ENCODE measurements at regions not wholly inside any gene's neighbourhood (a gene's known extent, or its start where the extent isn't known, plus 50 kb on each side); places are given as distances from the start of the nearest gene placed in this dataset.

DNA sequence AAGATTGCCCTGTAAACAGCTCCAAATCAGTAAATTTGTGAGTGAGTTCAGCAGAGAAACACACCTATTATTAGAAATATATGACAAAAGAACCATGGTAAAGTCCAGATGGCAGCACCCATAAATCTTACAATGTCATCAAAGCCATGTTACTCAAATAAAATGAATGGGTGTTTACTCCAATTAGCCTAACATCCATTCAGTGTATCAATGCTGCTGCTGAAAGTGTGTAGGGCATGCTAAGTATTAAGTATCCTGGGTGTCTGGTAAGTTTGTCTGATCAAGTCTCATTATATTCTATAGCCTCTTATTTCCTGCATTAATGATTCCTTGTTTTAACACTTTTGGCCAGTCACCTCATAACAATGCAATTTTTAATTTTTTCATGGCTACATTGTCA, 185.5 kb upstream of the STEAP4 start:
- H3K4me1 Mint-ChIP-seq: no peaks in the 10 kb centered on the region
- H3K27me3 Mint-ChIP-seq: peaks cover 5% of the 10 kb centered on the region
- ATAC-seq: no peak
- H3K4me3 Mint-ChIP-seq: no peak overlapping the region
- no peak overlapping the region for H3K27ac Mint-ChIP-seq
- H3K9me3 Mint-ChIP-seq: peaks cover 0 to 5% of the 10 kb centered on the region in 2 donors
- no peak for DNase-seq

DNA sequence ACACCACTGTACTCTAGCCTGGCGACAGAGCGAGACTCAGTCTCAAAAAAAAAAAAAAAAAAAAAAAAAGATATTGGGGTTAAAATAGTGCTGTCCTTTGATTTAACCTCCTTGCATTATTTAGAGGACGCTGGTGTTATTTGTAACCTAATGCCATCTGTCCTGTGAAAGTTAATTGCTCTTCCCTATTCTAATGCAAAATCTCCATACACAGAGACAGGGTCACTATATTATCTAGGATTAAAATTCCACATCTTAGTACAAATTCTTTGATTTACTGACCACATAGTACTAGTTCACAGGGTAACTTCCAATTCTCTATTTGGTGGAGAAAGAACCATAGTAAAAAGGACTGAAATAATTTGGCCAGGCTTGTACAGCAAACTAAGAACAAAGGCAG, 184.2 kb upstream of the STEAP4 start:
- H3K4me3 Mint-ChIP-seq: no peak overlapping the region
- H3K4me1 Mint-ChIP-seq: no peaks in the 10 kb centered on the region
- peaks cover 5% of the 10 kb centered on the region for H3K27me3 Mint-ChIP-seq
- ATAC-seq (no peak), DNase-seq (no peak)
- no peak overlapping the region for H3K27ac Mint-ChIP-seq
- H3K9me3 Mint-ChIP-seq: peaks cover 0 to 5% of the 10 kb centered on the region in 2 donors

DNA sequence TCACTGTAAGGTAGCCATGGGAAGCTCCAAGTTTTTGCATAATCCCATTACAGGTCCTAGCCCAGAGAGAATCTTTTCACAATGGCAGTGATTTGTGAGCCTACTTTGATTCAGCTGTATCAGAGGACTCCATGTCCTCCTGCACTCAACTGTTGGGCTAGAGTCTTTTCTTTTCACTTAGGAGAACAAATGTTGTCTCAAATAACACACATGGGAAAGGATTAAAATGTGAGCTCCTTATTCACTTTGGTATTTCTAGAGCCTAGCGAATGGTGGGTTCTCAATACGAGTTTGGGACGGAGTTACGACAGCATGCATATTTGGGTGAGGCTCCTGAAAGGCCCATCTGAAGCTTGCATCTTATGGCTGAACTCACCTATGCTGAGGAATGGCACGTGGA, 183.5 kb upstream of the STEAP4 start:
- H3K27ac Mint-ChIP-seq: no peak overlapping the region
- ATAC-seq: no peak
- H3K9me3 Mint-ChIP-seq: peaks cover 0 to 5% of the 10 kb centered on the region in 2 donors
- no peak for DNase-seq
- H3K4me1 Mint-ChIP-seq: no peaks in the 10 kb centered on the region
- no peak overlapping the region for H3K4me3 Mint-ChIP-seq
- H3K27me3 Mint-ChIP-seq: peaks cover 5% of the 10 kb centered on the region

DNA sequence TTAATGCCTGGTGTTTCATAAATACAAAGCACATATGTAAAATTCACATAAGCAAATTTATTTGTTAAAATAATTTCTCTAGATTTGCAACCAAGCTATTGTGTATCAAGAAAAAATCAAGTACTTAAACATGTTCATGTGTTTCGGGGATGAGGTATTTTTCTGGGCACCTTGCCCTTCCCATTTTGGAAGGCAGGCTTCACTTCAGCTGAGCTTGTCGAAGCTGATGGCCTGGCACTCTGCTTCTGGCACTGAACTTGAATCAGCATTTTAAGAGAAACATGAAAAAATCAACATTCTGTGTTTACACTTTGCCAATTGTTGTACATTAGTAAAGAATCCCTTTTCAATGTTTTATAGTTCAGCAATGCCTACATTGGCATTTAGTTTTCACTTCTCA, 179.1 kb upstream of the STEAP4 start:
- Mint-ChIP-seq H3K27me3 (peaks cover 5% of the 10 kb centered on the region), H3K27ac (no peak overlapping the region), H3K9me3 (peaks cover 0 to 5% of the 10 kb centered on the region in 2 donors), H3K4me3 (no peak overlapping the region), H3K4me1 (no peaks in the 10 kb centered on the region)
- no peak for ATAC-seq
- DNase-seq: no peak

DNA sequence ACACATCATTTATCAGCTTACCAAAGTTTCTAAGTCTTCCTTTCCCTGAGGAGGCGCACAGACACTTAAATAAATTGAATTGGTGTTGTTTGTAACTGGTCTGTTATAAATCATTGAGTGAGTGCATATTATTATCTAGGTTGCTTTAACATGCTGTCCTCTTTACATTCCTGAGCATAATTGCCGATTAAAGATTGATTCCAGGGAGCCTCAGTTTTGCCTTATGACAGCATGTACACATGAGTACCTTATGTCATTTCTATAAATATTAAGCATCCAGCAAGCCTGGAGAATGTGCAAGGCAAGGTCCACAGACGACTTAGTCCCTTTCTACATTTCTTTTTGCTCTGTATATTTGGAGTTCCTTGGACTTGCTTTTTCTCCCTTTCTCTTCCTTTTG, 177.9 kb upstream of the STEAP4 start:
- Mint-ChIP-seq H3K9me3 (peaks cover 0 to 5% of the 10 kb centered on the region in 2 donors), H3K4me3 (no peak overlapping the region), H3K27me3 (peaks cover 5% of the 10 kb centered on the region), H3K4me1 (no peaks in the 10 kb centered on the region), H3K27ac (no peak overlapping the region)
- no peak for DNase-seq
- no peak for ATAC-seq

DNA sequence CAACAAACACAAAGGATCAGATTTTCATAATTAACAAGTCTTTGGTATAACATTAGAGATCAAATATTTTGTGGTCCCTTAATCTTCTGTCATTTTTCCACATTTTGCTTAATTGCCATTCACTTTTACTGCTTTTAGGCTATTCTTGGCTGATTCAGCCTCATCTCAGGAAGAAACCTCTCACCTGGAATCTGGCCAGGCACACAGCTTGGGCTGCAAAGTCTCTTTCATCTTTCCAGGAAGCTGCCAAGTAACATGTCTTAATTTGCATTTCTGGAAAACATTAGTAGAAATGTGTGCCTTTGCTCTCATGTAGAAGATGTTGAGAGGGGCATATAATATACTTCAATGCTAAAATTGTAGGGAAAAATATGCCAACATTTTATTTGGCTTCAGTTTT, 174.2 kb upstream of the STEAP4 start:
- no peak for DNase-seq
- Mint-ChIP-seq H3K9me3 (no peaks in the 10 kb centered on the region), H3K27ac (no peak overlapping the region), H3K27me3 (no peaks in the 10 kb centered on the region), H3K4me3 (no peak overlapping the region), H3K4me1 (no peaks in the 10 kb centered on the region)
- no peak for ATAC-seq

DNA sequence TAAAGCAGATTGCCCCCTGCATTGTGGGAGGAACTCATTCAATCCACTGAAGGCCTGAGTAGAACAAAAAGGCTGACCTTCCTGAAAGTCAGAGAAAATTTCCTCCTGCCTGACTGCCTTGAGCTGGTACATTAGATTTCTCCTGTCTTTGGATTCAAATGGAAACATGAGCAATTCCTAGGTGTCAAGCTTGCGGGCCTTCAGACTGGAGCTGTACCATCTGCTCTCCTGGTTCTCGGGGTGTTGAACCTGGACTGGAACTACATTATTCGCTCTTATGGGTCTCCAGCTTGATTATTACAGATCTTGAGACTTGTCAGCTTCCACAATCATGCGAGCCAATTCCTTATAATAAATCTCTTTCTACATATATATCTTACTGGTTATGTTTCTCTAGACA, 173.6 kb upstream of the STEAP4 start:
- H3K4me1 Mint-ChIP-seq: no peaks in the 10 kb centered on the region
- no peak overlapping the region for H3K27ac Mint-ChIP-seq
- H3K9me3 Mint-ChIP-seq: no peaks in the 10 kb centered on the region
- H3K27me3 Mint-ChIP-seq: no peaks in the 10 kb centered on the region
- ATAC-seq: no peak
- H3K4me3 Mint-ChIP-seq: no peak overlapping the region
- no peak for DNase-seq

DNA sequence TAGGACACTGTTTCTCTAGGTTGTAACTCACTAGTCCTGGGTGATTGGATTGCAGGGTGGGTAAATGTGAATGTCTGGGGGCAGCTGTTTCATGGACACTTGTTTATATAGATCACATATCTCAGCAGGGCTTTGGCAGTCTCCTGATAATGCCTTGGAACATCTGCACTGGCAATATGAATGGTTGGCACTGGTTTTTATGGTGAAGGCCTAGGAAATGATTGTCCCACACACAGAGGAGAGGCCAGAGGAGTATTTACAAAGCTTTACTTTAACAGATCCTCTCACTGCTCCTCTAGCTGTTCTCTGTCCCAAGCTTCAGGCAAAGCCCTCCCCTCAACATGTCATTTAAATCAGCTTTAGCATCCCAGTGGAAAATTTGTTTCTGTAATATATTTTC, 171.3 kb upstream of the STEAP4 start:
- H3K9me3 Mint-ChIP-seq: no peaks in the 10 kb centered on the region

DNA sequence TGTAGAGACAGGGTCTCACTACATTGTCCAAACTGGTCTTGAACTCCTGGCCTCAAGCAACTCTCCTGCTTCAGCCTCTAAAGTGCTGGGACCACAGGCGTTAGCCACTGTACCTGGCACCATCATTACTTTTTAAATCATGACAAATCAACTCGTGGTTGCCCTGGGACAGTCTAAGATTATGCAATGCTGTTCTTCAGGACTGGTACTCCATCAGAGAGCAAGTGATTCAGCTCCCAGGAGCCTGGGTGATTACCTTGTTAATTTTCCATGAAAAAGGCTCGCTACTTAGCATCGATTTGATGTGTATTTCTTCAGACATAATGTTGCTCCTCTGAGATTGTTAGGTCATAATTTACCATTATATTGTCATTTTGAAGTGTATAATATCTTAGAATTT, 158.9 kb upstream of the STEAP4 start:
- Mint-ChIP-seq H3K27me3 (no peaks in the 10 kb centered on the region), H3K4me1 (no peaks in the 10 kb centered on the region), H3K9me3 (peaks cover 0 to 9% of the 10 kb centered on the region in 2 donors), H3K27ac (no peak overlapping the region), H3K4me3 (no peak overlapping the region)
- ATAC-seq (no peak), DNase-seq (no peak)

More for the DNA sequence above, 171.3 kb upstream of the STEAP4 start:
- Mint-ChIP-seq H3K27ac (no peak overlapping the region), H3K4me1 (no peaks in the 10 kb centered on the region), H3K27me3 (no peaks in the 10 kb centered on the region), H3K4me3 (no peak overlapping the region)
- no peak for ATAC-seq
- no peak for DNase-seq

DNA sequence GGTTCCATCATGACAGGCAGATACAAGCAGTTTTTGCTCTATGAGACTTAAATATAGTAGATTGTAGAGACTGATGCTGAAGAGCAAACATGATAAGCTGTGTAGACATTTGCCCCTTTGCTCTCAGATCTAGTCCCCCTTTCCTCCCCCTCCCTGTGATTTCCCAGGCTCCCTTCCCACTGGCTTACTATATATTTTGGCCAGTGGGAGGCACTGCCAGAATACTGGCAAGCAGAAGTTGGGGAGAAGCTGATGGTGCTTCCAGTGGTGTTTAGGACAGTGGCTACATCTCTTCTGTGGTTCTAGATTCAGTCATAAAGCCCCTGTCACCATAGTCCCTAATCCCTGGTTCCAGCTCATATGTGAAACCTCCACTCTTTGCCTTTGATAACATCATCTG, 156.1 kb upstream of the STEAP4 start:
- Mint-ChIP-seq H3K27ac (no peak overlapping the region), H3K27me3 (no peaks in the 10 kb centered on the region), H3K4me3 (no peak overlapping the region), H3K4me1 (no peaks in the 10 kb centered on the region), H3K9me3 (no peaks in the 10 kb centered on the region)
- ATAC-seq (no peak), DNase-seq (no peak)

DNA sequence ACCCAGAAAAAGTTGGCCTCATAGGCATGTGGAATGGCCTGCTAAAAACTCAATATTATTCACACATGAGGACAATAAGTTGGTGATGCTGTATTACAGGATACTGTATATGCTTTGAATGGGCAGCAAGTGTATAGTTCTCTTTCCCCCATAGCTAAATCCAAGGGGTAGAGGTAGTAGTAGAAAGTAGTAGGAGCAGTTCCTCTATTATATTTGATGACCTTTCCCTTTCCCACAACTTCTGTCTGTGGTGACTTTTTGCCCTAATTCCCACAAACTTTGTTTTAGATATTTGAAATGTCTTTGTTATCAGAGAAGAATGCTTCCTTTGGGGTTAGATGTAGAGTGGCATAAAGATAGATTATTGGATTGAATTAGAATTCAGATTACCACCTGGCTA, 154.0 kb upstream of the STEAP4 start:
- DNase-seq: no peak
- no peaks in the 10 kb centered on the region for H3K27me3 Mint-ChIP-seq
- no peak overlapping the region for H3K27ac Mint-ChIP-seq
- no peaks in the 10 kb centered on the region for H3K4me1 Mint-ChIP-seq
- ATAC-seq: no peak
- no peaks in the 10 kb centered on the region for H3K9me3 Mint-ChIP-seq
- no peak overlapping the region for H3K4me3 Mint-ChIP-seq

DNA sequence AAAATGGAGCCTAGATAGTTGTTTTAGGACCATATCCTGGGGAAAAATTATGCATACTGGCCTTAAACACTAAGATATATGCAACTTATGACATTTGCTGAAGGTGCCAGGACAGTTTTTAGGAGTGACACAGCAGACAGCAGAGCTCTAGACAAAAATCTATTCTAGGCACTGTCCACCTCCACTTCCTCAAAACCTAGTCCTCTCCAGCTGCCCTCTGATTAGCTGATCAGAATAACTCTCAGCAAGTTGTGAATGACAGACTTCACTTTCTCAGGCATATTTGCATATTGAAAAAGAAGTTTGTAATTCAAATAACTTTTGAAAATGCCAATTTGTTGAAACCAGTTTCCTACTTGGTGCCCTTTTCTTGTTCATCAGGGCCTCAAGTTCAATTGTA, 152.3 kb upstream of the STEAP4 start:
- no peaks in the 10 kb centered on the region for H3K9me3 Mint-ChIP-seq
- ATAC-seq (no peak), DNase-seq (no peak)
- H3K27me3 Mint-ChIP-seq: no peaks in the 10 kb centered on the region
- H3K4me1 Mint-ChIP-seq: no peaks in the 10 kb centered on the region
- H3K27ac Mint-ChIP-seq: no peak overlapping the region
- no peak overlapping the region for H3K4me3 Mint-ChIP-seq

DNA sequence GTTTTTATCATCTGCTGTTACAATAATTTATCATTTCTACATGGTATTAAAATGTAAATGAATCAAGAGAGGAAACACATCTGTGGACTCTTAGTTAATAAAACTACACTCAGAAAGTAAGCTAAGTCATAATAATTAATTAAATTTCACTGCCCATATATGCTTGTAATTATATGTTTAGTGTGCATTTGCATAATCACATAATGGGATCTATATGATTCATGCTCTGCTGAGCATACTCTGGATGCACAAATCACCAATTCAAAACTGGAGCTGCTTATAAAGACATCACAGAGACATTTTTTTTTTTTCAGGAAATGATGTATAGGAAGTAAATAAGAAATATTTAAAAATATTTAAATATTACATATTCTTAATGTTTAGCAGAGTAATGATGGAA, 151.6 kb upstream of the STEAP4 start:
- Mint-ChIP-seq H3K9me3 (no peaks in the 10 kb centered on the region), H3K27me3 (no peaks in the 10 kb centered on the region), H3K4me3 (no peak overlapping the region), H3K4me1 (no peaks in the 10 kb centered on the region), H3K27ac (no peak overlapping the region)
- ATAC-seq (no peak), DNase-seq (no peak)

DNA sequence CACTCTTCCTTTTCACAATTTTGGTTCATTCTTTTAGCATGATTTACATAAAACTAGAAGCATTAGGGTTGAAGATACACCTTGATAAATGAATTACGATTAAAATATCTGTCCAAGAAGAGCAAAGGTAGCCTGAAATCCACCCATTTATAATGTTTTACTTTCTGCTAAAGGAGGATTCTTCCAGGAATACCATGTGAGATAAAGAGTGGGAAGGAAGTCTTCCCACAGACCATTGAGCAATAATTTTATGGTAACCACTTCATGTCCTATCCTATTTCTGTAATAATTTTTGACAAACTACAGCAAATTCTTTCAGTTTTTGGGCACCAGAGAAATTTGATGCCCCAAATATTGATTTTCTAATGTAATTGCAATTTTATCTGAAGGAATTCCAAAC, 150.6 kb upstream of the STEAP4 start:
- Mint-ChIP-seq H3K4me1 (no peaks in the 10 kb centered on the region), H3K27me3 (no peaks in the 10 kb centered on the region), H3K27ac (no peak overlapping the region), H3K9me3 (no peaks in the 10 kb centered on the region), H3K4me3 (no peak overlapping the region)
- ATAC-seq: no peak
- DNase-seq: no peak

DNA sequence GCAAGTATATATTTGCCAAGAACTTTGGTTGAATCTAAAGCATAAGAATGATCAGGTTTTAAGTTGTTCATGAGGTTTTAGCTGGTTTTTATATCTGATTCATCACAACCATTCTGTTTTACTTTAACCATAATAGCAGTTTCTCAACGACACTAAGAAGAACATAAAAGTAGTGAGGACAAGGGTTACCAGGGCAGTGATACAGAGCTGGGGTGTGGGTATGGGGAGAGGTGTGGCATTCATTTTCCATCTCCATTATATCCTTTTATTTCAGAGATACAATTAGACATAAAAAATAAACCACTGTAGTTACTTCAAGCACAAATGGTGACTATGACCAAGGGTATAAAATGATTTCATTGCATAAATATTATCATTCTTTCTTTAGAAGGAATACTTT, 149.8 kb upstream of the STEAP4 start:
- ATAC-seq (no peak), DNase-seq (no peak)
- Mint-ChIP-seq H3K27me3 (no peaks in the 10 kb centered on the region), H3K9me3 (no peaks in the 10 kb centered on the region), H3K4me1 (no peaks in the 10 kb centered on the region), H3K4me3 (no peak overlapping the region), H3K27ac (no peak overlapping the region)

DNA sequence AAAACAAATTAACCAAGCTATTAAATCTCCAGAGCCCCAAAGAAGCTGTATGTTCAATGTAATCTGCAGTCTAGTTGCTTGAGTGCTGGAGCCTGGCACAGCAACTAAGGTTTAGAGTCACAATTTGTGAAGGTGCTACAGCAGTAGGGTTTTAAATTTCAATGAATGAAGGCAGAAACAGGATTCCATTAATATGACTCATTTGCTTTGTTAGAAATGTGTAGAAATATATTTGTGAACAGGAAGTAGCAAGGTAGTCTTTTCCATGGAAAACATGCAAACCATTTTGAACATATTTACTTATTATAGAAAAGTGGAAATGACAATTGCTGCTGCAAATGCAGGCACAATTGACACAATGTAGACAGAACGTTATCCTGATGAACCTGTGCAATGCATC, 149.0 kb upstream of the STEAP4 start:
- Mint-ChIP-seq H3K27me3 (peaks cover 6% of the 10 kb centered on the region), H3K4me3 (no peak overlapping the region), H3K9me3 (peaks cover 0 to 6% of the 10 kb centered on the region in 2 donors), H3K27ac (no peak overlapping the region), H3K4me1 (no peaks in the 10 kb centered on the region)
- ATAC-seq (no peak), DNase-seq (no peak)

DNA sequence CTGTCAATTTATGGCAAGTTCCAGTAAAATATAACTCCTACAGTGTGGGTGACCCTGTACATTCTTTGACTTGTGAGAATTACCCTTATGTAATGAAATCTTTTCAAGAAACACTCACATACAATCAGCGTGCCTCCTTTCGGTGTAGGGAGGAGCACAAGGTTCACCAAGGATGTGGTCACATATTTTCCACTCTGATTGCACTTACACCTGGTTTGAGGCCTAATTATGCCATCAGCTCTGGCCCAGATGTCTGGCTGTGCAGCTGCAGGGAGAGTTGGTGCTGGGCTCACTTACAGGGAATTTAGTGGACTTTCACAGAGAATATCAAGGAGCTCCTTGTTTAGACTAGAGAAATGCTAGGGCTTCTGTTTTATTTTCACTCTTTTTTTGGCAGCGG, 146.0 kb upstream of the STEAP4 start:
- Mint-ChIP-seq H3K4me3 (no peak overlapping the region), H3K27ac (no peak overlapping the region), H3K4me1 (no peaks in the 10 kb centered on the region), H3K9me3 (peaks cover 0 to 6% of the 10 kb centered on the region in 2 donors), H3K27me3 (peaks cover 6% of the 10 kb centered on the region)
- DNase-seq (no peak), ATAC-seq (no peak)

DNA sequence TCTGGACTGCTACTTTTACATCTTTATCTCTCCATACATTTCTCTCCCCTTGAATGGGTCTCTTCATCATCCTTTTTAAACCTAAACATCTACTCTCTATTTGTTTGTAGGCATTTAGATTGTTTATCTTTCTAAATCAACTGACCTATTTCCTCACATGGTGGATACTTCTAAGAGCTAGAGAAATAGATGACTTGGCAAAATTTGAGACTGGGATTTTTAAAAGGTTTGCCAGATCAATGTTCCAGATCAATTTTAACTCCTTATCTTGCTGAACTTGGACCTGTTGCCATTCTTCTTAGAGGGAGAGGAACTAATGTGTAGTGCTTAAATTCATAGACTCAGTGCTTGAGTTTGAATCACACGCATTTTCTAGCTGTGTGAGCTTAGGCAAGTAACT, 144.2 kb upstream of the STEAP4 start:
- peaks cover 6% of the 10 kb centered on the region for H3K27me3 Mint-ChIP-seq
- DNase-seq: no peak

More for the DNA sequence above, 144.2 kb upstream of the STEAP4 start:
- Mint-ChIP-seq H3K27ac (no peak overlapping the region), H3K4me1 (no peaks in the 10 kb centered on the region), H3K9me3 (peaks cover 0 to 6% of the 10 kb centered on the region in 2 donors), H3K4me3 (no peak overlapping the region)
- no peak for ATAC-seq
